ENCODE measurements at regions not wholly inside any gene's neighbourhood (a gene's known extent, or its start where the extent isn't known, plus 50 kb on each side); places are given as distances from the start of the nearest gene placed in this dataset.

DNA sequence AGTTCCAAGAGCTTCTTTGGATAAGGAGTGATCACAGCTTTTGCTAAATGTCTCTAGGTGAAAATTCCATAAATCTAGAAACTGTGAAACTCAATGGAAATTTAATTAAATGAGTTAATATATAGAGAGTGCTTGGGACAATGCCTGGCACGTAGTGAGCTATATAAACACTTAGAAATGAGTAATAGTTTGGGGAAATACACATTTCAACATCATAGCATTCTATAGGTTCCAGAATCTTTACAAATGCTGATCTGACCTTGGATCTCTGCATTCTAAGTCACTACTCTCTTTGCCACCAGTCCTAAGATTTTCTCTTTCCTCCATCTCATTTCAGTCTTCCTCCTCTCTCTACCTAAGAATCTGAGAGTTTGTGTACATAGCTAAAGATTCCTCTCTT is 175.6 kb downstream of the SOX9 start:
- TF ChIP-seq, protein P1, sequence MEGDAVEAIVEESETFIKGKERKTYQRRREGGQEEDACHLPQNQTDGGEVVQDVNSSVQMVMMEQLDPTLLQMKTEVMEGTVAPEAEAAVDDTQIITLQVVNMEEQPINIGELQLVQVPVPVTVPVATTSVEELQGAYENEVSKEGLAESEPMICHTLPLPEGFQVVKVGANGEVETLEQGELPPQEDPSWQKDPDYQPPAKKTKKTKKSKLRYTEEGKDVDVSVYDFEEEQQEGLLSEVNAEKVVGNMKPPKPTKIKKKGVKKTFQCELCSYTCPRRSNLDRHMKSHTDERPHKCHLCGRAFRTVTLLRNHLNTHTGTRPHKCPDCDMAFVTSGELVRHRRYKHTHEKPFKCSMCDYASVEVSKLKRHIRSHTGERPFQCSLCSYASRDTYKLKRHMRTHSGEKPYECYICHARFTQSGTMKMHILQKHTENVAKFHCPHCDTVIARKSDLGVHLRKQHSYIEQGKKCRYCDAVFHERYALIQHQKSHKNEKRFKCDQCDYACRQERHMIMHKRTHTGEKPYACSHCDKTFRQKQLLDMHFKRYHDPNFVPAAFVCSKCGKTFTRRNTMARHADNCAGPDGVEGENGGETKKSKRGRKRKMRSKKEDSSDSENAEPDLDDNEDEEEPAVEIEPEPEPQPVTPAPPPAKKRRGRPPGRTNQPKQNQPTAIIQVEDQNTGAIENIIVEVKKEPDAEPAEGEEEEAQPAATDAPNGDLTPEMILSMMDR (conservative IDR thresholded peaks at IDR 0.05; ENCODE audit: low read depth, low read length) = no peak
- TF ChIP-seq EZH2 (IDR thresholded peaks at IDR 0.05; ENCODE audit: low read length, unreplicated experiment) = no peak

Data from PC-3 (cell line).